ENCODE measurements at regions not wholly inside any gene's neighbourhood (a gene's known extent, or its start where the extent isn't known, plus 50 kb on each side); places are given as distances from the start of the nearest gene placed in this dataset.
A peak's percentile ranks its signal among the peaks of the same experiment; 100 is the strongest.
"Not testable (repeated sequence)": the region's sequence is repeated elsewhere in the genome, so short reads cannot be mapped to it uniquely, and the experiment has no call there.

DNA sequence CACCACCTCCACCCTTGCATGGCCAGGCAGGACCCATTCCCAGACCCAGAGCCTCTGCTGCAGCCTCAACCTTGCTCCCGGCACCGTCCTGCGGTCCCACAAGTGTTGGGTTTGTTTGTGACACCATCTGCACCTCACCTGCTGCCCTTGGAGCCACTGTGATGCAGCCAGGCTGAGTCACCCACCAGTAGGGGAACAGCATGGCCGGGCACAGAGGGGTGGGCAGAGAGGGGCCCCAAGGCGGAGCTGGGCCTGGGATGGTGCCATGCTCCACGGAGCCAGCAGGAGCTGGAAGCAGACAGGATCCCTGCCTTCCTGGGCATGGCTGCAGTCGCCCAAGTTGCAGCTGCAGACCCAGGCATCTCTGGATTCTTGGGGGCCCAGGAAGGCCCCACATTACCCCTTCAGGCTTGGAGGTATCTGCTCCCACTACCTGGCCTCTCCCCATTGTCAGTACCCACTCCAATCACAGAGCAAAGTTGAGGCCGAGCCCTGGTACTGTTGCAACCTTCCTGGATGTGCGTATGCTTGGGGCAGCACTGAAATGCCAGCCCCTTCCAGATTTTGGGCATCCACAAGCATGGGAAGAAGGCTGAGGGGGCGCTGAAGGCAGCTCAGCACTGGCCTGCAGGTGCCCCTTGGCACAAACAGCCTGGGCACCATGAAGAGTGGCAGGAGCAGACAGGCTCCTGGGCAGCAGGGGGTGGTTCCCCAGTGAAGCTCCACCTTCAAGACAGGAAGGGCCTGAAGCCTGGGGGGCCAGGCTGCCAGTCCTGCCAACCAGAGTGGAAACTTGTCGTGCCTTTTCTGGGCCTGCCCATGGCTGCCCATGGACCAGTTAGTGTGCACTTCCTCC is 172.8 kb downstream of the MATN1 start:
- DNase-seq = no peak

DNA sequence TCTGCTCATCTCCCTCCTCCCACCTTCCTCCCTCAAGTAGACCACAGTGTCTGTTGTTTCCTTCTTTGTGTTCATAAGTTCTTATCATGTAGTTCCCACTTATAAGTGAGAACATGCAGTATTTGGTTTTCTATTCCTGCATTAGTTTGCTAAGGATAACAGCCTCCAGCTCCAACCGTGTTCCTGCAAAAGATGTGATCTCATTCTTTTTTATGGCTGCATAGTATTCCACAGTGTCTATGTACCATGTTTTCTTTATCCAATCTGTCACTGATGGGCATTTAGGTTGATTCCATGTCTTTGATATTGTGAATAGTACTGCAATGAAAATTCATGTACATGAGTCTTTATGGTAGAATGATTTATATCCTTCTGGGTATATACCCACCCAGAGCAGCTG is 173.5 kb downstream of the MATN1 start:
- DNase-seq = not testable (repeated sequence)

DNA sequence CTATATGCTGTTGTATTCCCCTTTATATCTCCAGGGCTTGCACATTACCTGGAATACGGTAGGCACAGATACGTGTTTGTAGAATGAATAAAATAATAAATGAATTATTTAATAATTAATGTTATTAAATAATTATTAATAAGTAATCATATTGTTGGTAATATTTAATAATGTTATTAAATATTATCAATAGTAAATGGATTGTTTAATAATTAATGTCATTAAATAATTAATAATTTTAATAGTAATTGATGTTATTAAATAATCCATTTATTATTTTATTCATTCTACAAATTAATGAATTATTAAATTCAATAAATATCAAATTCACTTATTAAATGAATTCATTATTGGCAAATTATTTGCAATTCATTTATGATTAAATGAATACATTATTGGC is 175.1 kb downstream of the MATN1 start:
- no peak for DNase-seq

DNA sequence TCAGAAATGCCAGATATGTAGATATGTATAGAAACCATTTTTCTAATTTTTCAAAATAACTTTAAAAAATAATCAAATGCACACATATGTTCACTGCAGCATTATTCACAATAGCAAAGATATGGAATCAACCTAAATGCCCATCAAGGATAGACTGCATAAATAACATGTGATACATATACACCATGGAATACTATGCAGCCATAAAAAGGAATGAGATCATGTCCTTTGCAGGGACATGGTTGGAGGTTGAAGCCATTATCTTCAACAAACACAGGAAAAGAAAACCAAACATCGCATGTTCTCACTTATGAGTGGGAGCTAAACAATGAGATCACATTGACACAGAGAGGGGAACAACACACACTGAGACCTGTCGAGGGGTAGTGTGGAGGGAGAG is 176.1 kb downstream of the MATN1 start:
- not testable (repeated sequence) for DNase-seq

DNA sequence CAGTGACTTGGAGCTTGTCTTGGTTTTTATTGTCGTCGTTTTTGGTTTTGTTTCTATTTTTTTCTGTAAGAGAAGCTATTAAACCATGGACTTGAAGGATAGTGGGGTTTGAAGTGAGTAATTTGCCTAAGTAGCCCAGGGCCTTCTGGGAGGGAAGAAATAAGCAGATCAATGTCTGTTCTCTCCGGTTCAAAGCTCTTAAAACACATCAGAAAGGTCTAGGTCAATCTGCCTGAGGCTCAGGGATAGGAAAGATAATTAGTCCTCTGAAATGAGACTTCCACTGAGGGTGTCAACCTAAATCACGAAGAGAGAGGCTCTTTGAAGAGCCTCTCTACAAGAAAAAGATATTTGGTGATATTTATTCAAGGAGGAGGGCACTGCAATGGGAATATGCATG is 178.0 kb downstream of the MATN1 start:
- no peak for DNase-seq

DNA sequence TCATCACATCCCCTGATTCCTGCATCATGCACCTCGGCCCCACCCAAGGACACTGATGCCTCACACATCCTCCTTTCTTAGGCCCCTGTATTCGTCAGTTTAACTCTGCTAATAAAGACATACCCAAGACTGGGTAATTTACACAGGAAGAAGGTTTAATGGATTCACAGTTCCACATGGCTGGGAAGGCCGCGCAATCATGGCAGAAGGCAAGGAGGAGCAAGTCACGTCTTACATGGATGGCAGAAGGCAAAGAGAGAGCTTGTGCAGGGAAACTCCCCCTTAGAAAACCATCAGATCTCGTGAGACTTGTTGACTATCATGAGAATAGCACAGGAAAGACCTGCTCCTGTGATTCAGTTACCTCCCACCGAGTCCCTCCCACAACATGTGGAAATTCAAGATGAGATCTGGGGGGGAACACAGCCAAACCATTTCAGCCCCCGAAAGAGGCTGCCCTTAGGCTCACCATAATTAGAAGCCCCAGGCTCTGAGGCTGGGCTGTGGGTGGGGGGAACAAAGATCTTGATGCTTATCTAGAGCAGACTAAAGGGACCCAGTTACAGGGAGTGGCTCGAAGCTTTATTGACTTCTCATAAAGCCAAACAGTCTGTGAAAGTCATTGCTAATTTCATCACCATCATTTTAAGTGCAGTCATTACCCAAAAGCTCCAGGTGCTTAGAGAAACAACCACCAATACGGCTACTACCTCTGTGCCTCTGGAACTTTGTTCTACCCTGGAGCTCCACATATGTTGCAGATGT is 181.5 kb downstream of the MATN1 start:
- DNase-seq = no peak

DNA sequence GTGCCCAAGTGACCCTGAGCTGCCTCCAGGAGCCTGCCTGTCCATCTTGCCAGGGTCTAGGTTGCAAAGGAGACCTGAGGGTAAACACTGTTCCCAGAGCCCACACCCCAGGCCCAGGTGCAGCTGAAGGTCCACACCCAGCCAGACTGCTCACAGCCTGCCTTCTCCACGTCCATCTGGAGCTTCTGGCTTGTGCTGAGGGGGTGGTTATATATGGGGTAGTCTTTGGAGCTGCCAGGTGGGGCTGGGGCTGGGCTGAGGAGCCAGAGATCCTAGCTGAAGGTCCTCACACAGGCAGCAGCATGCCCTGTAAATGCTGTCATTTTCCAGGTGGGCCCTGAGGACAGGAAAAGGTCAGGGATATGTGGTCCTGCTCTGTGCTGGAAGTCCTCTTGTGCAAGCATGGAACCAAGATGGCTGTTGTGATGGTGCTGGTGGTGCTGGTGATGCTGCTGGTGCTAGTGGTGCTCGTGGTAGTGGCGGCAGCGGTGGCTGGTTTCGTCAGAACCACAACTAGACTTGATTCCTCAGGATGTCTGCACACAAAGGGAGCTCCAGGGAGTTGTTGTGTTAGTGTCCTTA is 182.7 kb downstream of the MATN1 start:
- no peak for DNase-seq

DNA sequence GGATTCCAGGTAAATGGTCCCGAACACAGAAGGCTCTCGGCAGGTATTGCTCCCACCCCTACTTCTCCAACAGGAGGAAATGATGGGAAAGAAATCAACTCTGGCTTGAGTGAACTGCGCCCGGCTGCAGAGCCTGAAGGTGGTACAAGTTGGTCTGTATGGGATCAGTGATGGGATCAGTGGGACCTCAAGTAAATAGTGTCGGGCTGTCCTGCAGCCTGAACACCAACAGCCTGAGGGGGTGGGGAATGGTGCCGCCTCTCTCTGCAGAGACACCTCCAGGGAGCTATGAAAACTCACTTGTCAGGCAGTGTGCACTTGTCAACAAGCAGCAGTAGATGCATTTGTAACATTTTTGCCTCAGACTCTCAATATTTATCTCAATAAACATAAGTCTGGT is 183.5 kb downstream of the MATN1 start:
- no peak for DNase-seq

DNA sequence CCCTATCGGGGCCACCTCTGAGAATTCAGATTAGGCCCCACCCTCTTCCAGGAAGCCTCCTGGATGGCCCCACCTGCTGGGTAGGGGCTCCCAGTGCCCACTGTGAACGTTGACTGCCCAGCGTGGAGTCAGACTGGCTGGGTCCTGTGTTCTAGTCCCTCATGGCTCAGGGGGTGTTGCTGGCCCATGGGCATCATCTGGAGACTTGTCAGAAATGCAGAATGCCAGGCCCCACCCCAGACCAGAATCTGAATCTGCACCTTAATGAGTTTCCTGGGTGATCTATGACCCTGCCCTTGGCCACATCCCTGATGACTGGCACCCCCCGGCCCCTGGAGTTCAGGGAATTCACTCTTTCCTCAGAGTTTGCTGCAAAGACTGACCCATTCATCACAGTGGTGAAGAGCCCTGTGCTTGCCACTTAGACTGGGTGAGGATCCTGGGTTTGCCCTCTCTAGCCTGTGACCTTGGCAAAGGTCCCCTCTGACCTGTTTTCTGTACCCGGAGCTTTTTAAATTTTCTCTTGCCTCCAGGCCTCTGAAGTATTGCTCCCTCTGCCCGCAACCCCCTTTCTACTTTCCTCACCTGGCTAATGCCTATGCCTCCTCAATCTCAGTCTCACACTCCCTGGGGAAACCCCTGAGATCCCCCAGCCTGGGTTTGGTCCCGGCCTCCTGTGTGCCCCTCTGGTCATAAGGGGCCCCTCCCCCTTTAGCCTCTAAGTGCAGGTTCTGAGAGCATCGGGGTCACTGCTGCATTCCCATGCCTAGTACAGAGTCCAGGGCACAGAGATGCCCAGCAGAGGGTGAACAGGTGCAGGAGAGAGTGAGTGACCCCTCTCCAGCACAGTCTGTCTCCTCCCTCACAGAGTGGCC is 184.2 kb downstream of the MATN1 start:
- no peak for DNase-seq

DNA sequence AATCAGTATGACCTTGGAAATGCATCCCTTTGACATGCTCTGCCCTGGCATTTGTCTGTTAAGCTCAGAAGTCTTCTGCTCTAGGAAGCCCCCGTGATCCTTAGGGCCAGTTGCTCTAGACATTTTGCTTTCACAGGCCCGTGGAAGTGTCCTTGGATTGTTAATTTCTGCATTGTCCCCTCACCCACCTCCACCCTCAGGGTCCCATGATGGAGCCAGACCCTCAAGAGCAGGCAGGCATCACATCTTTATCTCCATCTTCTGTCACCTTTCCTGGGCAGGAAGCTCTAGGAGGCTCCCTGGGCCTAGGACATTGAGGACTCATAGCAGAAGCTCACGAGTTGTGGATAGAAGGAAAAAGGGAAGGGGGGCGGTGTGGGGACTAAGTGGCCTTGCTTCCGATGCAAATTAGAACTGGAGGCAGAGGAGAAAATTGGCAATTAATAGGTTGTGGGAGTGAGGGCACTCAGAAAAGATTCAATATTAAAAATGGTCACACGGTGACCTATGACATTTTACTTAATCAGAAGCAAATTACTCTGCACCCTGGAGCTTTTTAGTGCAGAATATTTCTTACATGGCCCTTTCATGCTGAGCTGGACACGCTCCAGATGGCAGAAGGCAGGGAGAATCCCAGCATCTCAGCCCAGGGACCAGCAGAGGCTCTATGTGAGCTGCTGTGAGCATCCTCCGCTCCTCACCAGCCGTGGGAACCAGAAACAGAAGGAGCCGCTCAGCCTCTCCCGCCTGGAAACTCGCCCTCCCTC is 185.0 kb downstream of the MATN1 start:
- no peak for DNase-seq

GRCh38 chr1:30537279-30537678 is 186.1 kb downstream of the MATN1 start:
- no peak for DNase-seq

DNA sequence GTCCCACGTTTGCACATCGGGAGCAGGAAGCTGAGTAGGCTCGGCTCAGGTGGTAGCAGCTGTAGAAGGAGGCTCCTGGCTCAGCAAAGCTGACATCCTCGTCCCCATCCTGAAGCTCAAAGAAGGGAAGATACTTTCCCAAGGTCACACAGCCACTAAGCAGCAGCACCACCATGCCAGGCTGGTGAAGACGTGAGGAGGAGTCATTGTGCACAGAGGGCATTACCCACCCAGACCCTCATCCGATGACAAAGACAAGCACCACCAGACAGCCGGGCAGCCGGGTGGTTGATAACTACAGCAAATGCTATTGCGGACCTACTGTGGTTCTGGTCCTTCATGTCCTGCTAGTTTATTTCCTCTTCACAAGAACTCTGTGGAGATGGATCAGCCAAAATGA is 186.9 kb downstream of the MATN1 start:
- peak; percentile 28 for DNase-seq

DNA sequence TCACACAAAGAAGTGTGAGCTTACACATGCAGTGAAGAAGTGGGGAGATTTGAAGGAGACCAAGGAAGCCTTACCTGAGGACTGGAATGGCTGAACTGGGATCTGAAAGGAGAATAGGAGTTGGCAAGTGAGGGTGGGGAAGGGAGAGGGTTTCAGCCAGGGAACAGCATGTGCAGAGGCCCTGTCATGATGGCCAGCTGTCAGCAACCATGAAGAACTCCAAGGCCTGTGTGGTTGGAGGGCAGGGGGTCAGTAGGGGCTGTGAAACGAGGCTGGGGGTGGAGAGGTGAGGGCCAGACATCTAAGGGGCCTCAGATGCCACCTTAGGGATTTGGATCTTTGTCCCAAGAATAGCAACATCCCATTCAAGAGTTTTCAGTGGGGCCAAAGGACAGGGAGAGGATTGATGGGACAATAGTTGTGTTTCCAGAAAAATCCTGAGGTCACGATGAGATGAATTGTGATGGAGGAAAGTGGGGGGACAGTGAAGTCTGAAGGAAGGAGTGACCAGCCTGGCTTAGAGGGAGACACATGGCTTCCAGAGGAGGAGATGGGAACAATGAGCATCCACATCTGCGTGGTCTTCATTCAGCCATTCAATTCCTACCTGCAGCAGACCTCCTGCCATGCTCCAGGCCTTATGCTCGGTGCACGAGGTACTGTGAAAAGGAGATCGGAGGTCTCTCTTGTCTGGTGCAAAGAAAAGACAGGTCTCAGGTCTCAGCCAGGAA is 187.6 kb downstream of the MATN1 start:
- no peak for DNase-seq

DNA sequence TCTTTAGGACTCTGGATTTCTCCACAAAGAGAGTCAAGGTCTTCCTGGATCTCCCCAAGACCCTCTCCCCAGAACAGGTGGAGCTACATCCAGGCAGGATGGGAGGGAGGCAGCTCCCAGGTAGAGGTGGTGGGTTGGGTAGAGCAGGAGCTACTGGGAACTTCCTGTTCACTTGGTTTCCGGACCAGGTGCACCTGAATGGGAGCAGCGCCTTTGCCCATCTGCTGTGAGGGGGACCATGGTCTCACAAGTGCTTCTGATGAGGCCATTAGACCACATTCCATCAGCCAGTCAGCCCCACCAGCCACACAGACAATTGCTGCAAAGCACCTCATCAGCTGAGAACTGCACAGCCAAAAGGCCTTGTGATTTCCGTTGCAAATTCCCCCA is 188.8 kb downstream of the MATN1 start:
- DNase-seq = peak; percentile 35

DNA sequence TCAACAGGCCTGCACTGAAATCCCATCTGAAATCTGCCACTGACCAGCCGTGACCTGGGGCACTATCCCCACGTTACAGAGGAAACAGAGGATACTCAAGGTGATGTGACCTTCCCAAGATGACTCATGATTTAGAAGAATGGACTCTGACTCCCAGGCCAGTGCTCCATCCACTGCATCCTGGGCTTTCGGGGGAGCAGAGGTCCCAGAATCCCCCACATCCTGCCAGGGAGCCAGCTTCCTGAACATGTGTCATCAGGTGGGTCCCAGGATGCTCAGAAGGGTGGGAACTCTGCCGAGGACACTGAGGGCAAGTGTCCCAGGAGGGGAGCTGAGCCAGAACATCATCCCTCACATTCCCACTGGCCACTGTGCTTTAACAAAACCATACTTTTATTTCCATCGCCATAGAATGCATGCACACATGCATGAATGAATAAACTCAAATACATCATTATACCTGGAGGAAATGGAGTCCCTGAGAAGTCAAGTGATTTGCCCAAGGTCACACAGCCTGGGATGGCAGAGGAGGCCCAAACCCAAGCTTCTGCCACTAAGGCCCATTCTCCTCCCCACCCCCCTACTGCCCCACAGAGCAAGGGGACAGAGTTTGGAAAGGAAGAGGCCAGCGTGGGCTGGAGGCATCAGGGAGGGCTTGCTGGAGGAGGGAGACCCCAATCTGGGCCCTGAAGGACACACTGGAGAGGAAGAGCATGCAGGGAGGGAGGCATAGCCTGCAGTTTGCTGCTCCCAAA is 189.4 kb downstream of the MATN1 start:
- no peak for DNase-seq

GRCh38 chr1:30533141-30533540 is 190.2 kb downstream of the MATN1 start:
- peak; percentile 18 for DNase-seq

DNA sequence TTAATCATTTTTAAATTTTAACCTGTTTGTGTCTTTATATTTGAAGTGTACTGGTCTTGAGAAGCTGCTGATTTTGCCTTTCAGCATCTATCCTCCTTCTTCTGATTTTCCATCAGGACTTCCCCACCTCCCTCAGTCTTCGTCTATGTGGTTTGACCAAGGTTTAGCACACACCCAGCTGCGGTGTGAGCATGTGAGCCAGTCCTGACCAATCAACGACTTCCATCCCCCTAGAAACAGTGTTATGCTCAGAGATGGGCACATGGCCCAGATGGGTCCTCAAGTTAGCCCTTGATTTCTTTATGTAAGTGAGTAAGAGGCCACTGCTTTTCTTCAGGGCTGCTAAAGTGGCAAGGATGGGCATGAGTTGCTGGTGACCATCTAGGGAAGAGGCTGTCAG is 190.8 kb downstream of the MATN1 start:
- DNase-seq = no peak

GRCh38 chr1:30527511-30528140 is 195.8 kb downstream of the MATN1 start:
- DNase-seq = peak; percentile 29

DNA sequence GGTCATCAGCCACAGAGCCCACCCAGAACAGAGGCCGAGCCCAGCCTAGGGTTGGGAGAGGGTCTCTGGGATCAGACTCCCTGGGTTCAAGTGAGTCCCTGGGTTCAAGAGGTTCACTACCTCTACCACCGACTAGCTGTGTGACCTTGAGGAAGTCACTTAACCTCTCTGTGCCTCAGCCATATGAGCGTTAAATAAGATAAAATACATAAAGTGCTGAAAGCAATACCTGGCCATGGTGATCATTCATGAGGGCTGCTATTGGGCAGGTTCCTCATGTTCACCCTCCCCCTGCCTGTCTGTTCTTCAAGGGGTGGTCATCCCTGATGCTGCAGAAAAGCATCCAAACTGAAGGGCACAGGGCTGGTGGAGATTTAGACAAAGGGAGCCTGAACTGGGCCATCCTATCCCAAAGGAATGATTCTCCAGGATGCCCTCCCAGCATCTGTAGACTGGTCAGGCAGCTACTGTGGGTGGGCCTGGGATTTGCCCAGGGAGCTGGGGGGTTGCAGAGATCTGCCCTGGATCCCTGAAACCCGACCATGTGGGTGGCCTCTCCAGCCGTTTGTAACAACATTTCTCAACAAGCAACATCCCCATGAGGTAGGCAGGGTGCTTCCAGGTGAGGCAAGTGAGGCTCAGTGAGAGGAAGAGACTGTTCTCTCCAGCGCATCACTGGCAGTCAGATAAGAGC is 196.6 kb downstream of the MATN1 start:
- peak; percentile 30 for DNase-seq

All from activated CD8-positive, alpha-beta memory T cell treated with anti-CD3 and anti-CD28 coated beads, Interleukin-2, amount 50 U/mL, for 48 hours (primary cell).